WTC11 (cell line): ENCODE measurements at regions not wholly inside any gene's neighbourhood (a gene's known extent, or its start where the extent isn't known, plus 50 kb on each side); places are given as distances from the start of the nearest gene placed in this dataset.

ENCODE experiments used
- ATF3 ChIP-seq: sonication (generic); formaldehyde crosslinking; conservative IDR thresholded peaks from 2 replicates; pipeline ENCODE4 v1.8.1; 2022; ENCODE audit warnings: mild to moderate bottlenecking, missing genetic modification reagents
- CTCF ChIP-seq: fragments of 200-600 bp; IDR thresholded peaks from 2 replicates; pipeline ENCODE4 v1.8.0; 2022; ENCODE audit warnings: antibody characterized with exemption
- FOXJ3 ChIP-seq: sonication (generic); formaldehyde crosslinking; IDR thresholded peaks from 2 replicates; pipeline ENCODE4 v1.9.0; 2021; ENCODE audit warnings: missing genetic modification reagents, mild to moderate bottlenecking, borderline replicate concordance
- HMGXB4 ChIP-seq: sonication (generic); formaldehyde crosslinking; IDR thresholded peaks from 2 replicates; pipeline ENCODE4 v1.8.1; 2023; ENCODE audit warnings: mild to moderate bottlenecking, moderate library complexity, missing genetic modification reagents
- TEAD4 ChIP-seq: sonication (generic); formaldehyde crosslinking; IDR thresholded peaks from 2 replicates; pipeline ENCODE4 v1.8.0; 2022; ENCODE audit warnings: mild to moderate bottlenecking, missing genetic modification reagents
- TP53 ChIP-seq: sonication (generic); formaldehyde crosslinking; IDR thresholded peaks from 2 replicates; pipeline ENCODE4 v1.8.1; 2023; ENCODE audit warnings: mild to moderate bottlenecking, missing genetic modification reagents

GRCh38 chr13:106220211-106220610 lies 315.3 kb downstream of the EFNB2 start:
- TF ChIP-seq ATF3: no peak
- no peak for TF ChIP-seq CTCF
- TF ChIP-seq TEAD4 (CRISPR knock-in tag): no peak
- no peak for TF ChIP-seq FOXJ3
- no peak for TF ChIP-seq HMGXB4 (CRISPR knock-in tag)
- no peak for TF ChIP-seq TP53 (CRISPR knock-in tag)
